ENCODE measurements at regions not wholly inside any gene's neighbourhood (a gene's known extent, or its start where the extent isn't known, plus 50 kb on each side); places are given as distances from the start of the nearest gene placed in this dataset.

DNA sequence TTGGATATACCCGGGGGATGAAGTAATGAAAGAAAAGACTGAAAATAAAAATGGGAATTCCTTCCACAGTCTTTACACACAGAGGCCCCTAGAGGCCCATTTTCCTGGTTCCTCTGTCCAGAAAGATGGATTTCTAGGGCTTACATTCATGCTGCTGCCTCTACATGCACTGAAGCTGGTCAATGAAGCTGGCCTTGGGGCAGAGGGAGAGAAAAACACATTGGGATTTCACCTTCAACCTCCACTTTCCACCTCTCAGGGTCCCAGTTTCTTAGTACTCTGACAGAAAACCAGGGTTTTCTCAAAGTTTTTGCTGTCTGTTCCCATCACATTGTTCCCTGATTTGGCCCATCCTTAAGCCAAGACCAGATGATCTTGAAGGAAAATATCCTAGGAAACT is 154.6 kb upstream of the ZSWIM2 start:
- no peak for TF ChIP-seq POLR2A (IDR thresholded peaks at IDR 0.05)
- TF ChIP-seq, protein P1, sequence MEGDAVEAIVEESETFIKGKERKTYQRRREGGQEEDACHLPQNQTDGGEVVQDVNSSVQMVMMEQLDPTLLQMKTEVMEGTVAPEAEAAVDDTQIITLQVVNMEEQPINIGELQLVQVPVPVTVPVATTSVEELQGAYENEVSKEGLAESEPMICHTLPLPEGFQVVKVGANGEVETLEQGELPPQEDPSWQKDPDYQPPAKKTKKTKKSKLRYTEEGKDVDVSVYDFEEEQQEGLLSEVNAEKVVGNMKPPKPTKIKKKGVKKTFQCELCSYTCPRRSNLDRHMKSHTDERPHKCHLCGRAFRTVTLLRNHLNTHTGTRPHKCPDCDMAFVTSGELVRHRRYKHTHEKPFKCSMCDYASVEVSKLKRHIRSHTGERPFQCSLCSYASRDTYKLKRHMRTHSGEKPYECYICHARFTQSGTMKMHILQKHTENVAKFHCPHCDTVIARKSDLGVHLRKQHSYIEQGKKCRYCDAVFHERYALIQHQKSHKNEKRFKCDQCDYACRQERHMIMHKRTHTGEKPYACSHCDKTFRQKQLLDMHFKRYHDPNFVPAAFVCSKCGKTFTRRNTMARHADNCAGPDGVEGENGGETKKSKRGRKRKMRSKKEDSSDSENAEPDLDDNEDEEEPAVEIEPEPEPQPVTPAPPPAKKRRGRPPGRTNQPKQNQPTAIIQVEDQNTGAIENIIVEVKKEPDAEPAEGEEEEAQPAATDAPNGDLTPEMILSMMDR (IDR thresholded peaks at IDR 0.05) = no peak

All from upper lobe of left lung (tissue), 4 donors.